HEK293 (cell line): ENCODE measurements at regions not wholly inside any gene's neighbourhood (a gene's known extent, or its start where the extent isn't known, plus 50 kb on each side); places are given as distances from the start of the nearest gene placed in this dataset.

Source experiments
- MZF1 ChIP-seq: fragments of 450-650 bp; formaldehyde crosslinking; IDR thresholded peaks from 2 replicates; pipeline ENCODE4 v1.5.1; 2017; ENCODE audit warnings: missing biosample characterization, missing genetic modification characterization, borderline replicate concordance
- ZBTB7A ChIP-seq: fragments of 450-650 bp; formaldehyde crosslinking; IDR thresholded peaks from 2 replicates; pipeline ENCODE4 v1.5.1; 2016; ENCODE audit warnings: low read depth, missing biosample characterization, missing genetic modification characterization
- ZNF311 ChIP-seq: fragments of 450-650 bp; formaldehyde crosslinking; IDR thresholded peaks from 2 replicates; pipeline ENCODE4 v1.5.1; 2017; ENCODE audit warnings: missing biosample characterization, missing genetic modification characterization, borderline replicate concordance
- ZNF513 ChIP-seq: fragments of 450-650 bp; IDR thresholded peaks from 2 replicates; pipeline ENCODE4 v1.5.1; 2018; ENCODE audit warnings: missing biosample characterization, missing genetic modification characterization
- ZSCAN5A ChIP-seq: fragments of 450-650 bp; formaldehyde crosslinking; IDR thresholded peaks from 2 replicates; pipeline ENCODE4 v1.5.1; 2016; ENCODE audit warnings: missing biosample characterization, missing genetic modification characterization
- TF ChIP-seq, protein P1 (sequence below): IDR thresholded peaks from 2 replicates; pipeline ENCODE4 v1.6.1; 2011; ENCODE audit warnings: mild to moderate bottlenecking, low read depth, low read length, borderline replicate concordance

DNA sequence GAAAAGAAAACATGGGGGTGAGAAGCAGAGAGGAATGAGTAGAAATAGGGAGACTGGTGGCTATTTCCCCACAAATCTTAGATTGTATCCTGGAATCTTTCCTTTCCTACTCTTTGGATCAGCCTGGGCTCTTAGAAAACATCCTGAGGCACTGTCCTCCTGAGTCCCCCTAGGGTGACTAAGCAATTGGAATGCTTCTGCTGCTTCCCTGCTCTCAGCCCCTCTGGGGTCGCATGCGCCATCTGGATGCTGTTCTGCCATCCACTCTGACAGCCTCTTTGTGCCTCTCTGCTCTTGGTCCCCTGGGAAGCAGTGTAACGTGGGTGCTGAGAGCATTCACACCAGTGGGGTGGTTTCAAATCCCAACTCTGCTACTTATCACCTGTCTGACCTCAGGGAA lies 443.0 kb downstream of the SIPA1L2 start:
- TF ChIP-seq ZNF513 (tag by site-specific recombination) (no peak), ZSCAN5A (tag by site-specific recombination) (no peak), ZBTB7A (tag by site-specific recombination) (no peak), ZNF311 (tag by site-specific recombination) (no peak), MZF1 (tag by site-specific recombination) (no peak)
- TF ChIP-seq, protein P1, sequence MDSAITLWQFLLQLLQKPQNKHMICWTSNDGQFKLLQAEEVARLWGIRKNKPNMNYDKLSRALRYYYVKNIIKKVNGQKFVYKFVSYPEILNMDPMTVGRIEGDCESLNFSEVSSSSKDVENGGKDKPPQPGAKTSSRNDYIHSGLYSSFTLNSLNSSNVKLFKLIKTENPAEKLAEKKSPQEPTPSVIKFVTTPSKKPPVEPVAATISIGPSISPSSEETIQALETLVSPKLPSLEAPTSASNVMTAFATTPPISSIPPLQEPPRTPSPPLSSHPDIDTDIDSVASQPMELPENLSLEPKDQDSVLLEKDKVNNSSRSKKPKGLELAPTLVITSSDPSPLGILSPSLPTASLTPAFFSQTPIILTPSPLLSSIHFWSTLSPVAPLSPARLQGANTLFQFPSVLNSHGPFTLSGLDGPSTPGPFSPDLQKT: no peak
